ENCODE measurements at regions not wholly inside any gene's neighbourhood (a gene's known extent, or its start where the extent isn't known, plus 50 kb on each side); places are given as distances from the start of the nearest gene placed in this dataset.

GRCh38 chr20:39424962-39425678 lies 463.0 kb downstream of the DHX35 start:
- TF ChIP-seq CTCF (IDR thresholded peaks at IDR 0.05; ENCODE audit: poor library complexity): no peak
- no peak for TF ChIP-seq EZH2phosphoT487 (IDR thresholded peaks at IDR 0.05; ENCODE audit: low read depth, severe bottlenecking, unreplicated experiment)
